Fibroblast of mammary gland (primary cell): ENCODE measurements at regions not wholly inside any gene's neighbourhood (a gene's known extent, or its start where the extent isn't known, plus 50 kb on each side); places are given as distances from the start of the nearest gene placed in this dataset.

Experiments used
- DNase-seq: peaks from one replicate; pipeline ENCODE4 v3.0.0-alpha.2; 2010; ENCODE audit warnings: low read depth
- H3K4me3 ChIP-seq: 2 replicates; pipeline ENCODE4 v1.5.1; 2011; ENCODE audit warnings: low read depth, mild to moderate bottlenecking, low read length, moderate library complexity; ENCODE audit not compliant: control insufficient read depth
- CTCF ChIP-seq: conservative IDR thresholded peaks from 2 replicates; pipeline ENCODE4 v1.5.1; 2011; ENCODE audit warnings: low read depth, low read length, inconsistent platforms; ENCODE audit not compliant: control insufficient read depth, insufficient read depth

GRCh38 chr3:137514853-137515252, 249.3 kb upstream of the SOX14 start:
- no peak overlapping the region for H3K4me3 ChIP-seq
- DNase-seq: no peak
- TF ChIP-seq CTCF: no peak

- no peak overlapping the region for H3K4me3 ChIP-seq
- DNase-seq: no peak
- no peak for TF ChIP-seq CTCF
Measured at GRCh38 chr3:137519602-137520001, 244.5 kb upstream of the SOX14 start.

- no peak overlapping the region for H3K4me3 ChIP-seq
- DNase-seq: no peak
- TF ChIP-seq CTCF: no peak
Measured at GRCh38 chr3:137524751-137525150, 239.4 kb upstream of the SOX14 start.

- DNase-seq: no peak
- H3K4me3 ChIP-seq: no peak overlapping the region
- no peak for TF ChIP-seq CTCF
Measured at GRCh38 chr3:137525471-137525870, 238.6 kb upstream of the SOX14 start.

- H3K4me3 ChIP-seq: no peak overlapping the region
- no peak for DNase-seq
- no peak for TF ChIP-seq CTCF
Measured at GRCh38 chr3:137542049-137542448, 222.1 kb upstream of the SOX14 start.

- TF ChIP-seq CTCF: no peak
- DNase-seq: no peak
- no peak overlapping the region for H3K4me3 ChIP-seq
Measured at GRCh38 chr3:137554242-137554641, 209.9 kb upstream of the SOX14 start.

GRCh38 chr3:137568880-137569279, 195.2 kb upstream of the SOX14 start:
- TF ChIP-seq CTCF: no peak
- H3K4me3 ChIP-seq: no peak overlapping the region
- no peak for DNase-seq
